ENCODE measurements at regions not wholly inside any gene's neighbourhood (a gene's known extent, or its start where the extent isn't known, plus 50 kb on each side); places are given as distances from the start of the nearest gene placed in this dataset.
"Not testable (repeated sequence)": the region's sequence is repeated elsewhere in the genome, so short reads cannot be mapped to it uniquely, and the experiment has no call there.

- not testable (repeated sequence) for DNase-seq
Measured at GRCh38 chr7:121497545-121497944, 101.4 kb upstream of the FAM3C start.

GRCh38 chr7:121494516-121494915 lies 98.4 kb upstream of the FAM3C start:
- DNase-seq: no peak

GRCh38 chr7:121493553-121493952 lies 97.4 kb upstream of the FAM3C start:
- no peak for DNase-seq

- no peak for DNase-seq
Measured at GRCh38 chr7:121490309-121490708, 94.2 kb upstream of the FAM3C start.

- no peak for DNase-seq
Measured at GRCh38 chr7:121489440-121489839, 93.3 kb upstream of the FAM3C start.

GRCh38 chr7:121488111-121488650 lies 92.1 kb upstream of the FAM3C start:
- DNase-seq: no peak

- DNase-seq: no peak
Measured at GRCh38 chr7:121486590-121486989, 90.5 kb upstream of the FAM3C start.

GRCh38 chr7:121485467-121486243 lies 89.5 kb upstream of the FAM3C start:
- peak in 38 of 51 donors; percentile 1 to 74 (median 34) for DNase-seq

- no peak for DNase-seq
Measured at GRCh38 chr7:121484089-121484763, 88.1 kb upstream of the FAM3C start.

GRCh38 chr7:121480566-121481335 lies 84.6 kb upstream of the FAM3C start:
- peak in 2 of 51 donors; percentile 2 to 9 for DNase-seq

GRCh38 chr7:121480058-121480457 lies 84.0 kb upstream of the FAM3C start:
- DNase-seq: peak in 2 of 51 donors; percentile 2 to 23

- DNase-seq: no peak
Measured at GRCh38 chr7:121479466-121479865, 83.4 kb upstream of the FAM3C start.

- DNase-seq: no peak
Measured at GRCh38 chr7:121475806-121476205, 79.7 kb upstream of the FAM3C start.

- DNase-seq: no peak
Measured at GRCh38 chr7:121474301-121474673, 78.2 kb upstream of the FAM3C start.

- no peak for DNase-seq
Measured at GRCh38 chr7:121473645-121474300, 77.7 kb upstream of the FAM3C start.

- no peak for DNase-seq
Measured at GRCh38 chr7:121466455-121466854, 70.3 kb upstream of the FAM3C start.

- DNase-seq: no peak
Measured at GRCh38 chr7:121459148-121459547, 63.0 kb upstream of the FAM3C start.

- DNase-seq: no peak
Measured at GRCh38 chr7:121456785-121457359, 60.8 kb upstream of the FAM3C start.

GRCh38 chr7:121456015-121456414 lies 59.9 kb upstream of the FAM3C start:
- DNase-seq: no peak

GRCh38 chr7:121452389-121452788 lies 56.3 kb upstream of the FAM3C start:
- no peak for DNase-seq
